Hepatic stellate cell (primary cell): ENCODE measurements at regions not wholly inside any gene's neighbourhood (a gene's known extent, or its start where the extent isn't known, plus 50 kb on each side); places are given as distances from the start of the nearest gene placed in this dataset.
"Not testable (repeated sequence)": the region's sequence is repeated elsewhere in the genome, so short reads cannot be mapped to it uniquely, and the experiment has no call there.

Experiments
- DNase-seq: peaks from one replicate; pipeline ENCODE4 v3.0.0; 2011; ENCODE audit warnings: low spot score

DNA sequence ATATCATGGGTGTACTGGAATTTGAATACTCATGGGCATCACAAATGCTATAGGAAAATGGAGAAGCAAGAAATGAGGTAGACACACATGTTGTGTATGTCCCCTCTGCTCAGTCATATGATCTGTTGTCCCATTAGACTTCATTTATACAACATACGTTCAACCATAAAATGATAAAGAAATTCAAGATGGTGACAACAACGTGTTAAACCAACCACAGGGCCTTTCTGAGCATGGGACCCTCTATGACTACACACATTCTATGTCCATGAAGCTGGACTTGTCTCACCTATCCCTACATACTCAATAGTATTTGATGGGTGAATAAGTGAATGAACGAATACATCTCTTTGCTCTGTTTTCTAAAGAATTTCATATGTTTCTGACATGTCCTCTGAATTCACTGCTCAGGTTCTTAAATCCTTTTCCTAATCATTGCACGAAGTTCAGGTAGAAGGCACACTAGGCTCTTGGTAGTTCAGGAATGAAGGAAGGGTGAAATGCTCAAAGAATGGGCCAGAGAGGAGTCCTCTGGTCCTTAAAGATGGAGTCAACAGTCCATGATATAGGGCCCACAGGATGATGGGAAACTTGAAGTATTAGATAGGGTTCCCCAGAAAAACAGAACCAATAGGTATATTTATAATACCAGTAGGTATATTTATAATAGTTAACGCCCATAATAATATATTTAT lies 105.7 kb upstream of the PPM1H start:
- no peak for DNase-seq

DNA sequence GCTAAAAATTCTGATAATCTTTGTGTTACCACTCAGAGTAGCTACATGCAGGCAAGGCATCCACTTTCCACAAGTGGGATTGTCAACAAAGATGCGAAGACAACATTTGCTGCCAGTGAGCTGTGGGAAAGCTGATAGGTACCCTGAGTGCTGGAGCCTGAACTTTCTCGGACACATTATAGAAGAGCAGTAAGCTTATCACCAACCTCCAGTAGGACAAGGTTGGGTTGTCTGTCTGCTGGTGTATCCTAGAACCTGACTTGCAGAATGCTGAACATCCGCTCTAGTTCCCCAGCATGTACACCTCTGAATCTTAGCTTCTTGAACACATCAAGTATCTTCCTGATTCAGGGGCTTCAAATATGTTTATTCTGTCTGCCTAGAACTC lies 103.8 kb upstream of the PPM1H start:
- DNase-seq, result no peak

DNA sequence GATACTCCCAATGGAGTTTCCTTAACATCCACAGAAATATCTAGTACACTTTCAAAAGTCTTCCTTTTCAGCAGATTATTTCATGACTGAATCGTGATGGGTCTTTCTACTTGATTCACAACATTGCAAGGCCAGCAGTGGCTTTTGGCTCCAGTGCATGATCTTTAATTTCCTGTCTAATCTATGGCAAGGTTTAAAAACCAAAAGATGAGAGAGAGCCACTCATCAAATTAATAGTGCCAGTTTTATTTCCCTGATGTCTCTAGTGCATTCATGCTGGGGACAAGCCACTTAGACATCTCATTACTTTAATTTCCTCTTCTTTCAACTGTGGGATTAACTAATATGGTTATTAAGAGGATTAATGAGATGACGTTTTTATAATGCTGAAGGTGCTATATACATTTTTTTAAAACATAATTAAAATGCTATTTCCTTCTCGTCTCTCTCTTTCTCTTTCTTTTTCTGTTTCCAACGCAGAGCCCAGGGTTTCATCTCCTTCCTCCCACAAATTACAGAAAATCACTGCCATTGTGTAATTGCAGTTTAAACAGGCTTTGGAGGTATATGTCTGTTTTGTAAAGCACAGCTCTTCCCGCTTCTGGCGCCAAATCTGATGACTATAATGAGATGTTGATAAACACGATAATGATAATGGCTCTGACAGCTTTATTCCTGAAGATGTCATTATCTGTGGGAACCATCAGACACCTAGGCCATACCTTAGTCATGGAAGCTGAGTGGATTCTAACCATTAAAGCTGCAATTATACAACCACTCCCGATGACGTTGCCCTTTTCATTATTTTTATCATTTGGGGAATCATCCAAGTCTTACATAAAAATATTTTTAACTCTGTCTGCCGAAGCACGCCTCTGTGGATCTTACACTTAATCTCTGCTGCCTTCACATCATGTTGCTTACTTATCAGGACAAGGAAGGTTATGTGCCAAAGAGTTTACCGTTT lies 103.1 kb upstream of the PPM1H start:
- no peak for DNase-seq

DNA sequence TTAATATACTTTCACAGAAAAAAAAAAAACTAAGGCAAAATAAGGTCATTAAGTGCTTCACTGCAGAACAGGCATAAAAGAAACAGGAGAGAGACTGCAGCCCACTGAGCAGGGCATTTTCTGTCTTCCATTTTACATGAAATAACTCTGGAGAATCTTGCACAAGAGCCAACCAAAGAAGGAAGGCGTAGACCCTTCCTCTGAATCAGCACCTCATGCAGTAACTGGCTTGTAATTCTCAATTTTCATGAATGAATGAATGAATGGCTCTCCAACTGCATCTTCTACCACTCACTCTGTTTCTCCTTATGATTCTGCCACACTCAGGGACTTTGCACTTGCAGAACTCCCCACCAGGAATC lies 102.0 kb upstream of the PPM1H start:
- no peak for DNase-seq

DNA sequence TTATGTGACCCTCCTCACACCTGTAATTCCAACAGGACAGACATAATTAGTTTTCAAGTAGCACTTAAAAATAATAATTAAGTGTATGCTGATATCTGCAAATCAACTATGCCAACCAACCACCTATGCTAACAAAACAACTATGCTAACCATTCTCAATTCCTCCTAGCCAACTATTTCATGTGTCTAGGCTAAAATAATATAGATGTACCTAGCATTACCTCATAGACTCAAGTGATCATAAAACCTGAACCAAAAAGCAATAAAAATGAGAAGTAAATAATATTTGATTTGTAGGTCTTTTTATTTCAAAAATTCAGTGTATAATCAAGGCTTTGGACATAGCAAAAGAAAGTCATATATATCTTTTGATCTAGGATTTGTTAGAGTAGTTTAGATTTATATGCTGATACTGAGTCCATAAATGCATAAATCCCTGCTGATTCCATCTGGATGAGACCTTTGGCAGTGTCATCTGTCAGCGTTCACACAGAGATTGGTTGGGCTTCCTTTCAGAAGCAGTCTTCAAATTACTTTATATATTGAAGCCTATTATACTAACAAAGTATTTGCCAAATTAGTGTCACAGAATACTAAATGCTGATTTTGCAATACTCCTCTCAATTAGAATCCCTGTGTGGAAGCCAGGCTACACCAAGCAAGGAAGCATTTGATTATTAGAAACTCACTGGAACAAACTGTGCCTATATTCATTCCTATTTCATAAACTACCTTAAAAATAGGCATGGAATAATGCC lies 101.4 kb upstream of the PPM1H start:
- no peak for DNase-seq

DNA sequence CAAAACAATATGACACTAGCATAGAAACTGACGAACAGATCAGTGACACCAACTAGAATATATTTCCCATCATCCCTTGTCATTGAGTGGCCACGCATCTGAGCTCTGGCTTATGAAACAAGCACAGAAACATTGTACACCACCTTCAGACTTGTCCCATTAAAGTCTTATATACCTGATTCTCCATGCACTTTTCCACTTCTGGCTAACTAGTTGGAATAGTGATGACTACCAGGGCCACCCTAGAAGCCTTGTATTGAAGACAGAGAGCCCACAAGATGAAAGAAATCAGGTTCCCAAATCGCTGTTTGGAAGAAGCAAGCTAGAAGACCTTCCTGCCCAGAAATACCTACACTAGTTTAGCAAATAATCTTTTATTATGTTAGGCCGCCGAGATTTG lies 99.7 kb upstream of the PPM1H start:
- no peak for DNase-seq

DNA sequence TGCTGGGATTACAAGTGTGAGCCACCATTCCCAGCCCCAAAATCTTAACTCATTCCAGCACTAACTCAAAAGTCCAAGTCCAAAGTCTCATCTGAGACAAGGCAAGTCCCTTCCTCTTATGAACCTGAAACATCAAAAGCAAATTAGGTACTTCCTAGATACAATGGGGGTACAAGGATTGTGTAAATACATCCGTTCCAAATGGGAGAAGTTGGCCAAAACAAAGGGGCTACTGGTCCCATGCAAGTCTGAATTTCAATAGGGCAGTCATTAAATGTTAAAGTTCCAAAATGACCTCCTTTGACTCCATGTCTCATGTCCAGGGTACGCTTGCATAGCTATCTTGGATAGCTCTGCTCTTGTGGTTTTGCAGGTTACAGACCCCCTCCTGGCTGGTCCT lies 94.7 kb upstream of the PPM1H start:
- no peak for DNase-seq

DNA sequence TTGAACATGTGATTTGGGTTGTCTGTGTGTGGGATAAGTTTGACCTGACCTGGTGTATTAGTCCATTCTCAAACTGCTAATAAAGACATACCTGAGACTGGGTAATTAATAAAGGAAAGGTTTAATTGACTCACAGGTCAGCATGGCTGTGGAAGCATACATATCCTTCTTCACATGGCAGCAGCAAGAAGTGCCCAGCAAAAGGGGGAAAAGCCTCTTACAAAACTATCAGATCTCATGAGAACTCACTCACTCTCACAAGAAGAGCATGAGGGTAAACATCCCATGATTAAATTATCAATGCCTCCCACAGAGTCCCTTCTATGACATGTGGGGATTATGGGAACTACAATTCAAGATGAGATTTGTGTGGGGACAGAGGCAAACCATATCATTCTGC lies 94.0 kb upstream of the PPM1H start:
- DNase-seq, result no peak

DNA sequence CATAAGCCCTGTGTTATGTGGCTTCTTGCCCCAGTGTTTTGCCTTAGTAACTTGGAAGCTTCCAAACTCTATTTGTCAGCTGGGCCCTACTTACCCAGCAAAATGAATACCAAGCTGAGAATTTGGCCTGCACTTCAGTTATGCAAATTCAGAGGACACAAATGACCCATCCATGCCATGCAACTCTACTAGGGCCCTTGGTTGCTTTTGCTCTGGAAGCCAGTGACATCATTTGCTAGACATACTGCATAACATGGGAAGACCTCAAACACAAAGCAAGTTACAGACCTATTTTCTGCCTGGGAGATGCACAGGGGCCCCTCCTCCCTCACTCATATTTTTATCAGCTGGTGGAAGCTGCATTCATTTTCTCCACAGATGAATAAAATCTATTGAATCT lies 90.2 kb upstream of the PPM1H start:
- DNase-seq, result no peak

DNA sequence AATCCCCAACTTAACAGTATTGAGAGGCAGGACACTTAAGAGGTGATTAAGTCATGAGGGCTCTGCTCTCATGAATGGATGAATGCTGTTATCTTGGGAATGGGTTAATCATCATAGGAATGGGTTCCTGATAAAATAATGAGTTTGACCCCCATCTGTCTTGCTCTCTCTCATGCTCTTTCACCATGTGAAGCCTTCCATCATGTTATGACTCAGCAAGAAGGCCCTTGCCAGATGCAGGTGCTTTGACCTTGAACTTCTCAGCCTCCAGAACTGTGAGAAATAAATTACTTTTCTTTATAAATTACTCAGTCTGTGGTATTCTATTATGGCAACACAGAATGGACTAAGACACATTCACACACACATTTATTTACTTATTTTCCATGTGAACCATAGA lies 89.0 kb upstream of the PPM1H start:
- DNase-seq, result no peak

DNA sequence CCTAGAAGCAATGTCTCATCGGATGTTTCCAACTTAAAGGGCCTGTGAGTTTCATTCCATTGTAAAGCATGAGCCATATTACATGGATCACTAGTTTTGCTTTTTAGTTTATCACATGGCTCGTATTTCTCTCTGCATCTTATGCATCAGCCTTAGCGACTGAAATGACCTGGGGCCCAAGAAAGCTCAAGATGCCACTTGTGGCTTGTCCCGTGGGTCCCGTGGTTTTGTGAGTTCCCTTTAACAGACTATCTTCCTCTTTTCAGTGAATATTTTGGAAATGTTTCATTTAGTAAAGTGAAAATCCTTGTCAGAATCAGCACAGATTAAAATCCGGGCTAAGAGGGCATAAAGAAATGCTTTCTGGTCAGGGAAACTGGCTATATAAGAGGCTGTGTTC lies 86.2 kb upstream of the PPM1H start:
- DNase-seq, result no peak

DNA sequence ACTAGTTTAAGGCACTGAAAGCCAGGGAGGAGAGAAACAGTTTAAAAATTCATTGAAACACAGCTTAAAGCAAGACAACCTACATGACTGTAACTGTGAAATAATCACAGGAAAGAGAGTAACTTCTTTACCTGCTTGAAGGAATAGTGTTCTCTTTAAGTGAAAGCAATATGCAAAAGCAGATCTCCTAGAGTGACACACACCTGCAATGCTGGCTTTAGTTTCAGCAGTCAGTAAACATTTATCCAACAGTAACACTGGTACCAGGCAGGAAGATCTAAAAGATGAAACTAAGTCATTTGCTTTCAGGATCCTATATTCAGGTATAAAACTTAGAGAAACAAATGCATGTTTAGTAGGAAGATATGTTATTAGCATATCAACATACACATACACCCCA lies 85.3 kb upstream of the PPM1H start:
- no peak for DNase-seq

DNA sequence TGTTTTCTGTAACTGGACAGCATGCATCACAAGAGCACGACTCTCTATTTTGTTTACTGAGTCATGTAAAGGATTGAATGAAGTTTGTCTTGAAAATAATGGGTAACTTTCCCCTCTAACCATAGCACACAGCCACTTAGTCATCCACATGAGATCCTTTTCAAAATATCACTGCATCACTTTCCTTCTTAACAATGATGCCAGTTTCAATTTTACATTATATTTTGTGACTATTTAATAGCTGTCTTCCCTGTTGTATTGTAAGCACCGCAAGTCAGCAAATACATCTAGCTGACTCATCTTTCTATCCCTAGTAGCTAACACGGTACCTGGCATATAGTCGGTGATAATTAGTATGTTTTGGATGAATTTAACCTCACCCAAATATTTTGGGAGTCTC lies 83.3 kb upstream of the PPM1H start:
- no peak for DNase-seq

DNA sequence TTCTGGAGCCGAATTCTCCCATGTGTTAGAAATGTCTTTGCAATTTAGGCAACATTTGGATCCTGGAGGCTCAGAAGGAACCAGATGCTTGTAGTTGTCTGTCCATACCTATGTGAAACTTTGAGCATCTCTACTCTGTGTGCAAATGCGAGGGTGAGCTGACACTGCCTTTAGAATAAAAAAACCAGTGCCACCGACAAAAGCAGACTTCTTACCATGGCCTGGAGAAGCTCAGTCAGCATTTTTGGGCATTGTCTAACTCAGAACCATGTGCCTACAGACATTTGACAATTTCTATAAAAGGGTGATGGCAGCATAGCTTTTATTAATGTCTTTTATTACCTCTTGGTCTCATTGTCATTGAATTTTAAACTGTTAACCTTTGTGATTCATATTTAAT lies 78.4 kb upstream of the PPM1H start:
- DNase-seq, result no peak

DNA sequence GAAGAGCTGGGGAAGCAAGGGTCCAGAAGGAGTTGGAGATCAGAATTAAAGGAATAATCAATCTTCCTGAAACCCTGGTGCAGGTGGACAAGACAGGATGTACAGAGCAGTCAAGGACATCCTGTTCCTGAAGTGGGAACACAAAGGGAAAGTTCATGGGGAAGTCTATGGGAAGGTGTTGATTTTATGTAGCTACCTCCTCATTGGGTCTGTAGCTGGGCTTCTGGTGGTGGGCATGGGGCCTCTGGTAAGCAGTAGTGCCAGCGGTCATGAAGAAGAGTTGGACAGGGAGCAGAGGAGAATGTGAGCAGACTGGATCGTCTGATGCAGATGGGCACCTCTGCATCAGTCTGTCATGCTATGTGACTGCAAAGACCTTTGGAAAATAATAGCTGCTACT lies 75.7 kb upstream of the PPM1H start:
- no peak for DNase-seq

DNA sequence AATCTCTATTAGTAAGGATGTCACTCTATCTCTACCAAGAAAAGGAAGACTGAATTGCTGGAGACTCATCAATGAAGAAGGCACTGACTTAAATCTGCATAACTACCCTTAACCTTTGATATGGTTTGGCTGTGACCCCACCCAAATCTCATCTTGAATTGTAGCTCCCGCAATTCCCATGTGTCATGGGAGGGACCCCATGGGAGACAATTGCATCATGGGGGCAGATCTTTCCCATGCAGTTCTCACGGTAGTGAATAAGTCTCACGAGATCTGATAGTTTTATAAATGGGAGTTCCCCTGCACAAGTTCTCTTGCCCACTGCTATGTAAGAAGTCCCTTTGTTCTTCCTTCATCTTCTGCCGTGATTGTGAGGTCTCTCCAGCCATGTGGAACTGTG lies 73.4 kb upstream of the PPM1H start:
- DNase-seq, result no peak

DNA sequence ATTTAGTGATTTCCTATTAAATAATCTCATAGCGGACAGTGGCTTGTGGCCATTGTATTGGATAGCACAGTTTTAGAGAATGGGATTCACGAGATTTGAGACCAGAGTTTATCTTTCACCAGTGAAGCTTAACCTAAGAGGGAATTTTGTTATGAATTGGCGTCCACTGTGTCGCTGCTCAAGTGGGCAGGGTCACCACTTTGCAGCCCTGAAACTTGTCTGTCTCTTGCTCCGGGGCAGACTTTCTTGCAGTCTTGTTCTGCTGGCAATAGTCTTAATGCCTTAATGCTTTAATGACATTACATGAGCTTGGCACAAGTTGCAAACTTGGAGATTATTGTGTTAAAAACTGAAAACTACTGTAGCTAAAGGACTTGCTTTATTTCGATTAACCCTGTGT lies 72.8 kb upstream of the PPM1H start:
- no peak for DNase-seq

DNA sequence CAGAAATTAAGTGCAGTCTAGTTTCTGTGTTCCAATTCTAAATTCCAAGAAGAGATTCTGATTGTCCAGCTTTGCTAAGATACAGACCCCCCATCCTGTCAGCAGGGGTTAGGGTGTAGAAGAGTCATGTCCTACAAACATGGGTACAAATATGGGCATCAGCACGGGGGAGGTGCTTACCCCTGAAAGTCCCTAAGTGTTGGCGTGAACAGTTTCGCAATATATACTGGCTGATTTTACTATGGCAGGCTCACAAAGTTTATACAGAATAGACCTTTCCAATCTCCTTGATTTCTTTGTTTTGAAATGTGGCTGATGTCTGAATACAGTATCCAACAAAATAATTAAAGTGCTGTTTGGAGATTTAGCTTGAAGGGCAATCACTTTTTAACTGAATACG lies 71.6 kb upstream of the PPM1H start:
- DNase-seq, result no peak

DNA sequence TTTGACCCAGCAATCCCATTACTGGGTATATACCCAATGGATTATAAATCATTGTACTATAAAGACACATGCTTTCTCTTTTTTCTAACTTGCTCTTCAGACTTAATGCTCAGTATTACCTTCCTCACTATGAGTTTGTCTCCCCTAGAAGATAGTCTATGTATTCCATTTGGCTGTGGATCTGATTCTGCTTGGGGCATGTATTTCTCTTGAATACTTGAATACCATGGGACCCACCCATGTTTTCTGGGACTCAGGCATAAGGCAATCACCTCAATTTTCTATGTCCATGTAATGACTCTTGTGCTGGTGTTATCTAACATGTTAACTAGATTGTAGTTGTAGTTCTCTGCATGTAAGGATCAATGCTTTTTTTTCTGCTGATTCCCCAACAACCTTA lies 70.4 kb upstream of the PPM1H start:
- DNase-seq, result no peak

DNA sequence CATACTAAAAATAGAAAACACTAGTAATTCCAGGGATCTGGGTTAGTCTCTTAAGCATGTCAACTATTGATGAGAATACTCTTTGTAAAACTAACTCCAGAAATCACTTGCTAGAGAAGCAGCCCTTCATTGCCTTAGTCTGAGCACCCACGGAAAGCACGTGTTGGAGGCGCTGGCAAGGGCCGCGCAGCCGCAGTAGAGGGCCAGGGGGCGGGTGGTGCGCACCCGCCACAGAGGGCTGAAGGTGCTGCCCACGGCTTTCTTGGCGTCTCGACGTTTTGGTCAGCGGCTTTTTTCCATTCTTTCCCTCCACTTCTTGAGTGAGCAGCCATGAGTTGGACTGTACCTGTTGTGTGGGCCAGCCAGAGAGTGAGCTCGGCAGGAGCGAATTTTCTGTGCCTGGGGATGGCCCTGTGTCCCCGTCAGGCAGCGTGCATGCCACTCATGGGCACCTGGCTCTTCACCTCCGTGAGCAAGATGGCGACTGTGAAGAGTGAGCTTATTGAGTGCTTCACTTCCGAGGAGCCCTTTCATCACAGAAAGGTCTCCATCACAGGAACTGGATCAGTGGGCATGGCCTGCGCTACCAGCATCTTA lies 68.4 kb upstream of the PPM1H start:
- no peak for DNase-seq

DNA sequence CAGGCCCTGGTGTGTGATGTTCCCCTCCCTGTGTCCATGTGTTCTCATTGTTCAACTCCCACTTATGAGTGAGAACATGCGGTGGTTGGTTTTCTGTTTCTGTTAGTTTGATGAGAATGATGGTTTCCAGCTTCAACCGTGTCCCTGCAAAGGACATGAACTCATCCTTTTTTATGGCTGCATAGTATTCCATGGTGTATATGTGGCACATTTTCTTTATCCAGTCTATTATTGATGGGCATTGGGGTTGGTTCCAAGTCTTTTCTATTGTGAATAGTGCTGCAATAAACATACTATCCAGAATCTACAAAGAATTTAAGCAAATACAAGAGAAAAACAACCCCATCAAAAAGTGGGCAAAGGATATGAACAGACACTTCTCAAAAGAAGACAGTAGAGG lies 67.1 kb upstream of the PPM1H start:
- not testable (repeated sequence) for DNase-seq

DNA sequence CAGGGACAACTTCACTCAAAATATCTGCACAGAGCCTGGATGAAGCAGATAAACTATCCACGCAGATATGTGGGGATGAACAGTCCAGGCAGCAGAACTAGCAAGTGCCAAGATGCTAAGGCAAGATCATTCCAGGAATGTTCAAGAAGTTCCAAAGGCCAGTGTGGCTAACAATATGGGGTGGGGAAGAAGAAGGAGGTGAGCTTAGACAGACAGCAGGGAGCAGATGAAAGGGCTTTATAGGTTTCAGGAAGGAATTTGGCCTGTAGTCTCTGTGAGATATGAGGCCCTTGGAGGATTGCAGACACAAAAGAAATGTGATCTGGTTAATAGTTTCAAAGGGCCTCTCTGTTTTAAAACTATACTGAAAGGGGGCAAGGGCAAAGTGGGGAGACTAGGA lies 63.5 kb upstream of the PPM1H start:
- DNase-seq, result no peak

DNA sequence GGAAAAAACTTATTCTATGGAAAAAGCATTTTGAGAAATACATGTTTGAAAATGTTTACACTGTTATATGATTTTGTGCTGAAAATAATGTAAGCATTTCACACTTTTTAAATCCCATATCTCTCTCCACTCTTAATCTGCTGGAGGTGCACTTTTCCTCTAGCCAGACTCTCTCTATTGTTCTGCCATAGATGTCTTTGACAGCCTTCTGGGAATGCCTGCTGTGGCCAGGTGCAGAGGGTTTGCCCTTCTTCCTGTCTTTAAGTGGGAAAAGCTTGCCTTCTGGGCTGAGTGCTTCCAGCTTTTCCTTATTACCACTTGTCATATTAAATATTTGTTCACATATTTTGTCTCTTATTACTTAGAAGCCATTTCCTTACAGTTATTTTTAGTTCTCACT lies 60.1 kb upstream of the PPM1H start:
- DNase-seq, result no peak
